ENCODE measurements at regions not wholly inside any gene's neighbourhood (a gene's known extent, or its start where the extent isn't known, plus 50 kb on each side); places are given as distances from the start of the nearest gene placed in this dataset.

DNA sequence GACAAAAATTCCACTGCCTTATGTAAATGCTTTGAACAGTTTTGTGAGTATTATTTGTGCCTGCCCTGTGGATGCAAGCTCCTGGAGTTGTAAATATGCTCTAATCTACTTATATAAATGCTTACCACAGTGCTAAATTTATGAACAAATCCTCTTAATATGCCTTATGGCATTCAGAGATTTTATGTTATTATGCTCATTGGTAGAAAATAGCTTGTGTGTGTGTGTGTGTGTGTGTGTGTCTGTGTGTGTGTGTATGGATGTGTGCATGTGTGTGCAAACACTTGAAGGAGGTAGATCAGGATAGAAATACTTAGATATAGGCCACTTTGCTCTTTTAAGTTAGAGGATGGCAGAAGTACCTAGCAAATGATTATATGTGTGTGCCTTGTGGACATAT, 253.9 kb downstream of the TAF11L14 start:
- CTCF ChIA-PET = no interaction called here
- Histone ChIP-seq H3K9me1 (ENCODE audit: insufficient read depth, low read length) (no peaks in the 10 kb centered on the region), H3K27ac (ENCODE audit: insufficient read depth, low read length) (no peak overlapping the region), H3K36me3 (ENCODE audit: control insufficient read depth, insufficient read depth, low read length) (no peaks in the 10 kb centered on the region), H3K79me1 (ENCODE audit: low read depth in 1 of 2, low read length in 2 of 2) (no peaks in the 10 kb centered on the region), H4K20me1 (ENCODE audit: insufficient read depth, low read length) (no peaks in the 10 kb centered on the region), H4K5ac (ENCODE audit: low read depth, low read length) (no peak overlapping the region), H3K4ac (ENCODE audit: low read depth, low read length) (no peak overlapping the region), H3K9ac (ENCODE audit: low read depth, low read length) (no peak overlapping the region), H3K27me3 (ENCODE audit: control insufficient read depth, insufficient read depth, low read length) (no peaks in the 10 kb centered on the region), H3K4me2 (ENCODE audit: low read depth, low read length) (no peak overlapping the region), H3K56ac (ENCODE audit: extremely low read depth, insufficient read depth, low read length) (no peak overlapping the region), H3K18ac (ENCODE audit: low read depth, low read length) (no peak overlapping the region), H4K91ac (ENCODE audit: insufficient read depth, low read depth, low read length) (no peak overlapping the region), H2BK15ac (ENCODE audit: low read depth, low read length) (no peak overlapping the region), H3K9me3 (ENCODE audit: control insufficient read depth, insufficient read depth, low read length) (no peaks in the 10 kb centered on the region), H2BK20ac (ENCODE audit: low read depth, low read length) (no peak overlapping the region), H2BK5ac (ENCODE audit: low read depth, low read length, poor library complexity, severe bottlenecking) (no peak overlapping the region), H2AK9ac (replicated peaks; ENCODE audit: low read depth, low read length, poor library complexity) (no peak overlapping the region), H4K8ac (ENCODE audit: low read depth in 2 of 2, low read length in 2 of 2) (no peak overlapping the region), H2BK120ac (ENCODE audit: low read depth, low read length) (no peak overlapping the region), H2AFZ (replicated peaks; ENCODE audit: low read length, poor library complexity) (no peak overlapping the region), H3K4me1 (ENCODE audit: control insufficient read depth, insufficient read depth, low read length) (no peaks in the 10 kb centered on the region), H3K23ac (ENCODE audit: low read depth, low read length) (no peak overlapping the region), H2AK5ac (ENCODE audit: low read depth, low read length) (no peak overlapping the region), H3K4me3 (ENCODE audit: insufficient read depth, low read depth, low read length) (no peak overlapping the region), H3K14ac (replicated peaks; ENCODE audit: low read depth, low read length) (no peak overlapping the region)
- POLR2A ChIA-PET (ENCODE audit: unreplicated experiment) = no interaction called here
- dilution Hi-C loops (cut with HindIII; ENCODE audit: low sequenced_read_pairs, unreplicated experiment) (no loop called here), intact Hi-C loops (cut with micrococcal nuclease) (no loop called here), in situ Hi-C loops (cut with MboI; ENCODE audit: low sequenced_read_pairs) (no loop called here)
- DNase-seq = no peak
- no peak for TF ChIP-seq MXI1 (IDR thresholded peaks at IDR 0.05; ENCODE audit: borderline replicate concordance, low read depth, low read length)
- no peak for TF ChIP-seq MAZ (IDR thresholded peaks at IDR 0.05; ENCODE audit: borderline replicate concordance, low read depth, low read length)
- no peak for TF ChIP-seq FOS (IDR thresholded peaks at IDR 0.05; ENCODE audit: low read depth, low read length)
- TF ChIP-seq BHLHE40 (IDR thresholded peaks at IDR 0.05; ENCODE audit: low read depth, low read length) = no peak
- TF ChIP-seq, protein P1, sequence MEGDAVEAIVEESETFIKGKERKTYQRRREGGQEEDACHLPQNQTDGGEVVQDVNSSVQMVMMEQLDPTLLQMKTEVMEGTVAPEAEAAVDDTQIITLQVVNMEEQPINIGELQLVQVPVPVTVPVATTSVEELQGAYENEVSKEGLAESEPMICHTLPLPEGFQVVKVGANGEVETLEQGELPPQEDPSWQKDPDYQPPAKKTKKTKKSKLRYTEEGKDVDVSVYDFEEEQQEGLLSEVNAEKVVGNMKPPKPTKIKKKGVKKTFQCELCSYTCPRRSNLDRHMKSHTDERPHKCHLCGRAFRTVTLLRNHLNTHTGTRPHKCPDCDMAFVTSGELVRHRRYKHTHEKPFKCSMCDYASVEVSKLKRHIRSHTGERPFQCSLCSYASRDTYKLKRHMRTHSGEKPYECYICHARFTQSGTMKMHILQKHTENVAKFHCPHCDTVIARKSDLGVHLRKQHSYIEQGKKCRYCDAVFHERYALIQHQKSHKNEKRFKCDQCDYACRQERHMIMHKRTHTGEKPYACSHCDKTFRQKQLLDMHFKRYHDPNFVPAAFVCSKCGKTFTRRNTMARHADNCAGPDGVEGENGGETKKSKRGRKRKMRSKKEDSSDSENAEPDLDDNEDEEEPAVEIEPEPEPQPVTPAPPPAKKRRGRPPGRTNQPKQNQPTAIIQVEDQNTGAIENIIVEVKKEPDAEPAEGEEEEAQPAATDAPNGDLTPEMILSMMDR (conservative IDR thresholded peaks at IDR 0.05; ENCODE audit: low read depth, low read length) = no peak
- no peak for TF ChIP-seq RAD21 (IDR thresholded peaks at IDR 0.05; ENCODE audit: low read length)
- no peak for TF ChIP-seq SMC3 (IDR thresholded peaks at IDR 0.05; ENCODE audit: low read depth, low read length)
- no peak for TF ChIP-seq NFE2L2 (IDR thresholded peaks at IDR 0.05; ENCODE audit: low read depth, low read length)
- TF ChIP-seq CEBPB (IDR thresholded peaks at IDR 0.05; ENCODE audit: low read depth, low read length) = no peak
- no peak for TF ChIP-seq RFX5 (IDR thresholded peaks at IDR 0.05; ENCODE audit: low read depth, low read length)
- TF ChIP-seq, protein P2, sequence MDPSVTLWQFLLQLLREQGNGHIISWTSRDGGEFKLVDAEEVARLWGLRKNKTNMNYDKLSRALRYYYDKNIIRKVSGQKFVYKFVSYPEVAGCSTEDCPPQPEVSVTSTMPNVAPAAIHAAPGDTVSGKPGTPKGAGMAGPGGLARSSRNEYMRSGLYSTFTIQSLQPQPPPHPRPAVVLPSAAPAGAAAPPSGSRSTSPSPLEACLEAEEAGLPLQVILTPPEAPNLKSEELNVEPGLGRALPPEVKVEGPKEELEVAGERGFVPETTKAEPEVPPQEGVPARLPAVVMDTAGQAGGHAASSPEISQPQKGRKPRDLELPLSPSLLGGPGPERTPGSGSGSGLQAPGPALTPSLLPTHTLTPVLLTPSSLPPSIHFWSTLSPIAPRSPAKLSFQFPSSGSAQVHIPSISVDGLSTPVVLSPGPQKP (IDR thresholded peaks at IDR 0.05; ENCODE audit: borderline replicate concordance, low read depth, low read length) = no peak
- no peak for TF ChIP-seq MAFK (IDR thresholded peaks at IDR 0.05; ENCODE audit: low read depth, low read length)
- TF ChIP-seq POLR2A (IDR thresholded peaks at IDR 0.05; ENCODE audit: low read depth, low read length) = no peak
- TF ChIP-seq, protein P3, sequence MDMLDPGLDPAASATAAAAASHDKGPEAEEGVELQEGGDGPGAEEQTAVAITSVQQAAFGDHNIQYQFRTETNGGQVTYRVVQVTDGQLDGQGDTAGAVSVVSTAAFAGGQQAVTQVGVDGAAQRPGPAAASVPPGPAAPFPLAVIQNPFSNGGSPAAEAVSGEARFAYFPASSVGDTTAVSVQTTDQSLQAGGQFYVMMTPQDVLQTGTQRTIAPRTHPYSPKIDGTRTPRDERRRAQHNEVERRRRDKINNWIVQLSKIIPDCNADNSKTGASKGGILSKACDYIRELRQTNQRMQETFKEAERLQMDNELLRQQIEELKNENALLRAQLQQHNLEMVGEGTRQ (IDR thresholded peaks at IDR 0.05; ENCODE audit: low read depth, low read length) = no peak
- no peak for TF ChIP-seq RCOR1 (IDR thresholded peaks at IDR 0.05; ENCODE audit: insufficient replicate concordance, low read length)
- TF ChIP-seq CHD1 (IDR thresholded peaks at IDR 0.05; ENCODE audit: low read depth, low read length) = no peak
- no peak for ATAC-seq (ENCODE audit: low read depth)
- BruUV-seq (replicated peaks) = no TSS peak

All from IMR-90 (cell line).